ENCODE measurements at regions not wholly inside any gene's neighbourhood (a gene's known extent, or its start where the extent isn't known, plus 50 kb on each side); places are given as distances from the start of the nearest gene placed in this dataset.

GRCh38 chr2:126571403-126571802, 84.6 kb upstream of the GYPC start:
- no peaks in the 10 kb centered on the region for H3K27me3 ChIP-seq (ENCODE audit: control insufficient read depth in 1 of 2, insufficient read depth in 2 of 2, low read length in 2 of 2)
- no peak overlapping the region for H3K27ac ChIP-seq (ENCODE audit: extremely low read length, insufficient read depth, low read length)
- H4K20me1 ChIP-seq (ENCODE audit: insufficient read depth, low read length): no peaks in the 10 kb centered on the region
- H2AFZ ChIP-seq (ENCODE audit: low read length): no peak overlapping the region
- no peak for DNase-seq (ENCODE audit: low spot score)
- intact Hi-C loops (cut with micrococcal nuclease; ENCODE audit: unreplicated experiment) (no loop called here), in situ Hi-C loops (cut with HindIII; ENCODE audit: extremely low pct_ligation_motif_present, low pct_unique_long_range_greater_than_20kb) (no loop called here)
- H3K36me3 ChIP-seq (replicated peaks in 1 of 2; ENCODE audit: control insufficient read depth in 1 of 2, insufficient read depth in 2 of 2, low read length in 2 of 2): no peaks in the 10 kb centered on the region
- no peak for FAIRE-seq
- no peaks in the 10 kb centered on the region for H3K4me1 ChIP-seq (ENCODE audit: insufficient read depth, low read length)
- H3K79me2 ChIP-seq (ENCODE audit: insufficient read depth, low read length): no peaks in the 10 kb centered on the region
- H3K4me3 ChIP-seq (replicated peaks in 1 of 3; ENCODE audit: insufficient read depth in 1 of 3, low read depth in 2 of 3, low read length in 3 of 3): no peak overlapping the region
- TF ChIP-seq RERE (CRISPR knock-in tag; IDR thresholded peaks at IDR 0.05; ENCODE audit: low read depth) (no peak), ZKSCAN8 (CRISPR knock-in tag; IDR thresholded peaks at IDR 0.05; ENCODE audit: borderline replicate concordance) (no peak), MNT (IDR thresholded peaks at IDR 0.05) (no peak), CTCF (CRISPR knock-in tag; IDR thresholded peaks at IDR 0.05) (0 out of 2 replicates have a peak, but pooled peaks have one; percentile 15)
- H3K9ac ChIP-seq (ENCODE audit: insufficient read depth, low read depth, low read length): no peak overlapping the region
- no peak overlapping the region for H3K4me2 ChIP-seq (ENCODE audit: low read depth, low read length)
- H3K9me3 ChIP-seq (ENCODE audit: low read length): no peaks in the 10 kb centered on the region
- WGBS (ENCODE audit: low lambda C conversion rate): 4% methylated on average over 3 of the region's 3 CpGs
- ChIA-PET POLR2A (no interaction called here), CTCF (ENCODE audit: low intra/inter-chr PET ratio, low total read pairs) (no interaction called here)
- ATAC-seq: peak; percentile 66; the same call in 2 of the 3 replicates
- no TSS peak for BruUV-seq (replicated peaks)

Data from HepG2 (cell line).